ENCODE measurements at regions not wholly inside any gene's neighbourhood (a gene's known extent, or its start where the extent isn't known, plus 50 kb on each side); places are given as distances from the start of the nearest gene placed in this dataset.

DNA sequence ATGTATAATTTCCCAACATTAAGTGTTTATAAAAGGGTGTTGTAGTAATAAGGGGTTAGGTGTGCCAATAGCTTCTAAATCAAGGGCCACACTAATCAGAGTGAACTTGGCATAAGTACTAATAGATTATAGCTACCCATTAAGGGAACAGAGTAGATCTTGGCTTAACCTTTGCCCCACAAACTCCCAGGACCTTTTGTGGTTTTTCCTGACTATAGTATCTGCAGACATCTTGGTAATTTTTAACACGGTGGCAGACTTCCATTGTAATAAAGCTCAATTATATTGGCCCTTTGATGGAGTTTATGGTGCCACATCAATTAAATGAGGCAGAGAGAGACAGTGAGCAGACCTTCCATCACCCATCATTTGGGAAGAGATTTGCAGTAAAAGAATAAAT is 358.5 kb upstream of the HNRNPA3 start:
- DNase-seq (ENCODE audit: extremely low spot score, unreplicated experiment): no peak
- Mint-ChIP-seq H3K4me3 (no peak overlapping the region), H3K9me3 (peaks cover 4% of the 10 kb centered on the region), H3K4me1 (ENCODE audit: unreplicated experiment) (peaks cover 5% of the 10 kb centered on the region), H3K27me3 (peaks cover 8% of the 10 kb centered on the region), H3K36me3 (no peaks in the 10 kb centered on the region), H3K27ac (no peak overlapping the region)
- TF ChIP-seq, protein P1, sequence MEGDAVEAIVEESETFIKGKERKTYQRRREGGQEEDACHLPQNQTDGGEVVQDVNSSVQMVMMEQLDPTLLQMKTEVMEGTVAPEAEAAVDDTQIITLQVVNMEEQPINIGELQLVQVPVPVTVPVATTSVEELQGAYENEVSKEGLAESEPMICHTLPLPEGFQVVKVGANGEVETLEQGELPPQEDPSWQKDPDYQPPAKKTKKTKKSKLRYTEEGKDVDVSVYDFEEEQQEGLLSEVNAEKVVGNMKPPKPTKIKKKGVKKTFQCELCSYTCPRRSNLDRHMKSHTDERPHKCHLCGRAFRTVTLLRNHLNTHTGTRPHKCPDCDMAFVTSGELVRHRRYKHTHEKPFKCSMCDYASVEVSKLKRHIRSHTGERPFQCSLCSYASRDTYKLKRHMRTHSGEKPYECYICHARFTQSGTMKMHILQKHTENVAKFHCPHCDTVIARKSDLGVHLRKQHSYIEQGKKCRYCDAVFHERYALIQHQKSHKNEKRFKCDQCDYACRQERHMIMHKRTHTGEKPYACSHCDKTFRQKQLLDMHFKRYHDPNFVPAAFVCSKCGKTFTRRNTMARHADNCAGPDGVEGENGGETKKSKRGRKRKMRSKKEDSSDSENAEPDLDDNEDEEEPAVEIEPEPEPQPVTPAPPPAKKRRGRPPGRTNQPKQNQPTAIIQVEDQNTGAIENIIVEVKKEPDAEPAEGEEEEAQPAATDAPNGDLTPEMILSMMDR (conservative IDR thresholded peaks at IDR 0.05): no peak

GRCh38 chr2:176854878-176855277 is 357.7 kb upstream of the HNRNPA3 start:
- peaks cover 11% of the 10 kb centered on the region for H3K27me3 Mint-ChIP-seq
- no peak overlapping the region for H3K4me3 Mint-ChIP-seq
- TF ChIP-seq, protein P1 (conservative IDR thresholded peaks at IDR 0.05): no peak
- no peak overlapping the region for H3K27ac Mint-ChIP-seq
- DNase-seq (ENCODE audit: extremely low spot score, unreplicated experiment): no peak
- H3K36me3 Mint-ChIP-seq: no peaks in the 10 kb centered on the region
- H3K9me3 Mint-ChIP-seq: no peaks in the 10 kb centered on the region
- peaks cover 1% of the 10 kb centered on the region for H3K4me1 Mint-ChIP-seq (ENCODE audit: unreplicated experiment)

DNA sequence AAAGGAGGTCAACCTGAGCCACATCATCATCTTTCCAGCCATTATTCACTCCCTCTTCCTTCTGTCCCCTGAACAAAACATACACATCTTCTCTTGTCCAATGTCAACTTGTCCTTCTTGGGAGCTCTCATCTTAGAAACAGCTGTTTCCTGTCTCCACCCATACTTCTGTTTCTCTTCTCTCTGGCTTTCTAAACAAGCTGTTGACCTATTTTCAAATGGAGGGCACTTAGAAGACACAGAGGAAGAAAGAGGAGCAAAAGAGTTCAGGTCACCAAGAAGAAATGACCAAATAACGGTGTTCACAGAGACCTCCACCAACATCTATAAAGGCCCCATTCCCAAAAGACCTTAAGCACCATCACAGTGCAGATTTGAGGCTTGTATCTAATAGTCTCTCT is 355.9 kb upstream of the HNRNPA3 start:
- DNase-seq (ENCODE audit: extremely low spot score, unreplicated experiment): no peak
- TF ChIP-seq, protein P1 (conservative IDR thresholded peaks at IDR 0.05): no peak
- H3K36me3 Mint-ChIP-seq: no peaks in the 10 kb centered on the region
- no peak overlapping the region for H3K4me3 Mint-ChIP-seq
- peaks cover 15% of the 10 kb centered on the region for H3K27me3 Mint-ChIP-seq
- no peak overlapping the region for H3K27ac Mint-ChIP-seq
- H3K4me1 Mint-ChIP-seq (ENCODE audit: unreplicated experiment): peaks cover 10% of the 10 kb centered on the region
- H3K9me3 Mint-ChIP-seq: no peaks in the 10 kb centered on the region

DNA sequence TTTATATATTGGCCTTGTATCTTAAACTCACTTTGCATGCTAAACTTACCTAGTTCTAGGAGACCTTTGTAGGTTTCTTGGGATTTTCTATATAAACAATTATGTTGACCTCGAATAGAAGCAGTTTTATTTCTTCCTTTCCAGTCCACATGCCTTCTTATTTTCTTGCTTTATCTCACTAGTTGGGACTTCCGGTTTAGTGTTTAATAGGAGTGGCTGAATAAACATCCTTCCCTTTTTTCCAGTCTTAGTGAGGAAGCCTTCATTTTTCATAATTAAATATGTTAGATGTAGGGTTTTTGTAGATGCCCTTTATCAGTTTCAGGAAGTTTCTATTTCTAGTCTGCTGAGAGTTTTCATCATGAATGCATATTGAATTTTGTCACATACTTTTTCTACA is 347.3 kb upstream of the HNRNPA3 start:
- Mint-ChIP-seq H3K4me1 (ENCODE audit: unreplicated experiment) (peaks cover 5% of the 10 kb centered on the region), H3K27me3 (peaks cover 9% of the 10 kb centered on the region), H3K36me3 (no peaks in the 10 kb centered on the region), H3K27ac (no peak overlapping the region), H3K4me3 (no peak overlapping the region), H3K9me3 (no peaks in the 10 kb centered on the region)
- no peak for DNase-seq (ENCODE audit: extremely low spot score, unreplicated experiment)
- TF ChIP-seq, protein P1 (conservative IDR thresholded peaks at IDR 0.05): no peak

- H3K27ac Mint-ChIP-seq: no peak overlapping the region
- no peak for DNase-seq (ENCODE audit: extremely low spot score, unreplicated experiment)
- peaks cover 6% of the 10 kb centered on the region for H3K27me3 Mint-ChIP-seq
- H3K4me1 Mint-ChIP-seq (ENCODE audit: unreplicated experiment): no peaks in the 10 kb centered on the region
- no peak overlapping the region for H3K4me3 Mint-ChIP-seq
- TF ChIP-seq, protein P1 (conservative IDR thresholded peaks at IDR 0.05): no peak
- H3K9me3 Mint-ChIP-seq: peaks cover 16% of the 10 kb centered on the region
- H3K36me3 Mint-ChIP-seq: no peaks in the 10 kb centered on the region
Observed at GRCh38 chr2:176872406-176872805, 340.2 kb upstream of the HNRNPA3 start.

- peaks cover 16% of the 10 kb centered on the region for H3K9me3 Mint-ChIP-seq
- no peaks in the 10 kb centered on the region for H3K36me3 Mint-ChIP-seq
- H3K27me3 Mint-ChIP-seq: peaks cover 6% of the 10 kb centered on the region
- no peaks in the 10 kb centered on the region for H3K4me1 Mint-ChIP-seq (ENCODE audit: unreplicated experiment)
- no peak for DNase-seq (ENCODE audit: extremely low spot score, unreplicated experiment)
- TF ChIP-seq, protein P1 (conservative IDR thresholded peaks at IDR 0.05): peak; percentile 59
- H3K4me3 Mint-ChIP-seq: no peak overlapping the region
- H3K27ac Mint-ChIP-seq: no peak overlapping the region
Observed at GRCh38 chr2:176873403-176873802, 339.2 kb upstream of the HNRNPA3 start.

All from type B pancreatic cell (in vitro differentiated cells).